Liver (tissue), 8 donors: ENCODE measurements at regions not wholly inside any gene's neighbourhood (a gene's known extent, or its start where the extent isn't known, plus 50 kb on each side); places are given as distances from the start of the nearest gene placed in this dataset.

Experiments
- DNase-seq: peaks from one replicate; pipeline ENCODE4 v3.0.0-alpha.2; 2017; ENCODE audit warnings: low spot score
- H3K27ac ChIP-seq, 2 donors: one replicate each; pipeline ENCODE4 v1.7.0; 2013; ENCODE audit warnings: inconsistent platforms in 2 of 2, low read length in 2 of 2, control low read depth in 1 of 2, low read depth in 1 of 2, mild to moderate bottlenecking in 1 of 2
- H3K27me3 ChIP-seq, 4 donors: one replicate each; pipeline versions ENCODE4 v1.6.1 to v1.7.0; 2013; ENCODE audit warnings: low read length in 3 of 4, inconsistent platforms in 1 of 4, mild to moderate bottlenecking in 1 of 4, moderate library complexity in 1 of 4; ENCODE audit not compliant: control insufficient read depth in 4 of 4, insufficient read depth in 4 of 4
- H3K36me3 ChIP-seq, 4 donors: one replicate each; pipeline versions ENCODE4 v1.6.1 to v1.7.0; 2013; ENCODE audit warnings: low read length in 3 of 4, mild to moderate bottlenecking in 3 of 4, low read depth in 1 of 4, moderate library complexity in 1 of 4; ENCODE audit not compliant: control insufficient read depth in 4 of 4, insufficient read depth in 3 of 4
- H3K4me1 ChIP-seq, 4 donors: one replicate each; pipeline versions ENCODE4 v1.6.1 to v1.7.0; 2013; ENCODE audit warnings: low read length in 3 of 4, mild to moderate bottlenecking in 3 of 4, moderate library complexity in 1 of 4; ENCODE audit not compliant: control insufficient read depth in 4 of 4, insufficient read depth in 4 of 4
- H3K4me3 ChIP-seq, 3 donors: one replicate each; pipeline versions ENCODE4 v1.6.1 to v1.7.0; 2013; ENCODE audit warnings: low read length in 3 of 3, control low read depth in 1 of 3, low read depth in 1 of 3, mild to moderate bottlenecking in 1 of 3
- H3K9ac ChIP-seq, 2 donors: one replicate each; pipeline ENCODE4 v1.7.0; 2013; ENCODE audit warnings: low read length in 2 of 2, mild to moderate bottlenecking in 2 of 2, moderate library complexity in 2 of 2, control low read depth in 1 of 2, low read depth in 1 of 2
- H3K9me3 ChIP-seq, 4 donors: one replicate each; pipeline versions ENCODE4 v1.6.1 to v1.7.0; 2013; ENCODE audit warnings: low read length in 3 of 4; ENCODE audit not compliant: control insufficient read depth in 4 of 4
- EGR1 ChIP-seq, 2 donors: IDR thresholded peaks; 2 replicates each; pipeline ENCODE4 v1.6.1; 2016 to 2018; ENCODE audit warnings: antibody characterized with exemption in 2 of 2, low read depth in 2 of 2
- FOXA1 ChIP-seq: IDR thresholded peaks from 2 replicates; pipeline ENCODE4 v1.6.1; 2016; ENCODE audit warnings: antibody characterized with exemption
- FOXA2 ChIP-seq: IDR thresholded peaks from 2 replicates; pipeline ENCODE4 v1.6.1; 2016; ENCODE audit warnings: antibody characterized with exemption
- GABPA ChIP-seq, 2 donors: IDR thresholded peaks in 1 of 2; conservative IDR thresholded peaks in 1 of 2; 2 replicates each; pipeline ENCODE4 v1.6.1; 2016; ENCODE audit warnings: antibody characterized with exemption in 2 of 2, mild to moderate bottlenecking in 1 of 2, moderate library complexity in 1 of 2
- HNF4A ChIP-seq, 2 donors: conservative IDR thresholded peaks; 2 replicates each; pipeline ENCODE4 v1.6.1; 2016; ENCODE audit warnings: antibody characterized with exemption in 2 of 2, mild to moderate bottlenecking in 2 of 2
- HNF4G ChIP-seq: IDR thresholded peaks from 2 replicates; pipeline ENCODE4 v1.6.1; 2016; ENCODE audit warnings: antibody characterized with exemption
- JUND ChIP-seq, 2 donors: IDR thresholded peaks; 2 replicates each; pipeline ENCODE4 v1.6.1; 2016; ENCODE audit warnings: antibody characterized with exemption in 2 of 2
- NR2F2 ChIP-seq: IDR thresholded peaks from 2 replicates; pipeline ENCODE4 v1.6.1; 2016; ENCODE audit warnings: antibody characterized with exemption
- RAD21 ChIP-seq, 2 donors: IDR thresholded peaks; 2 replicates each; pipeline ENCODE4 v1.6.1; 2016; ENCODE audit warnings: antibody characterized with exemption in 2 of 2, mild to moderate bottlenecking in 2 of 2
- RXRA ChIP-seq, 2 donors: IDR thresholded peaks; 2 replicates each; pipeline ENCODE4 v1.6.1; 2017 to 2018; ENCODE audit warnings: antibody characterized with exemption in 2 of 2, mild to moderate bottlenecking in 1 of 2
- SP1 ChIP-seq: IDR thresholded peaks from 2 replicates; pipeline ENCODE4 v1.6.1; 2018; ENCODE audit warnings: antibody characterized with exemption, mild to moderate bottlenecking
- TAF1 ChIP-seq: conservative IDR thresholded peaks from 2 replicates; pipeline ENCODE4 v1.6.1; 2016; ENCODE audit warnings: antibody characterized with exemption, mild to moderate bottlenecking
- YY1 ChIP-seq: IDR thresholded peaks from 2 replicates; pipeline ENCODE4 v1.6.1; 2016; ENCODE audit warnings: antibody characterized with exemption, mild to moderate bottlenecking
- WGBS: extraction: QIAGEN DNeasy Blood & Tissue Kit; methylation state at CpG from one replicate; pipeline ENCODE4 v1.1.7; 2013; 5-methylcytosine and 5-hydroxymethylcytosine counted together
- TF ChIP-seq, protein P1 (sequence below): IDR thresholded peaks from 2 replicates; pipeline ENCODE4 v1.6.1; 2016; ENCODE audit warnings: antibody characterized with exemption, mild to moderate bottlenecking
- TF ChIP-seq, protein P2 (sequence below): fragments of 150-350 bp; IDR thresholded peaks from 2 replicates; pipeline ENCODE4 v1.5.1; 2017; ENCODE audit warnings: improper control_type of control experiment, low read depth, low read length; ENCODE audit not compliant: missing input control
- TF ChIP-seq, protein P3 (sequence below): IDR thresholded peaks from 2 replicates; pipeline ENCODE4 v1.6.1; 2016; ENCODE audit warnings: antibody characterized with exemption
- TF ChIP-seq, protein P4 (sequence below): IDR thresholded peaks from 2 replicates; pipeline ENCODE4 v1.6.1; 2016; ENCODE audit warnings: antibody characterized with exemption
- donor health status: healthy.
- donor health status: healthy.
- donor health status: healthy.
- donor health status: healthy.
- donor health status: healthy.

DNA sequence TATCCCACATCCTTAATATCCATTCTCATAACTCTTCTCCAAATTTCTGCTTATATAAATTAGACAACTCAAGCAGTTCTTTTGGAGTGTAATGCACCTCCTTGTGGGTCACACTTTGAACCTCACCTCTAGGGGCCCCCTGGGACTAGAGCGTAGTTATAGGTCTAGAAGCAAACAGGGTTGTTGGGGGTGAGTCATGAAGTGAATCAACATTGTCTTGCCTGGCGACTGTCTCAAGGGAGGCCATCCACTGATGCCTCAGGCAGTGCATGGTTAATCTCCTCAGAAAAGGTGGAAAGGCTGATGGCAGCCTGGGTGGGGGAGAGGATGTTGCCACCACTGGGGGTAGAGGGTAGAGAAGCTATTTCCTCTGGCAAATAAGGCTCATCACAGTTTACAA lies 129.1 kb downstream of the TNFRSF21 start:
- H3K36me3 ChIP-seq, result no peaks in the 10 kb centered on the region
- no peak overlapping the region for H3K27ac ChIP-seq
- H3K4me1 ChIP-seq, result no peaks in the 10 kb centered on the region
- TF ChIP-seq YY1 (no peak), FOXA2 (no peak), RAD21 (IDR thresholded peaks at IDR 0.05) (no peak), FOXA1 (no peak), GABPA (IDR thresholded peaks at IDR 0.05 in 1 of 2, conservative IDR thresholded peaks at IDR 0.05 in 1 of 2) (no peak), HNF4G (no peak)
- TF ChIP-seq, protein P1, sequence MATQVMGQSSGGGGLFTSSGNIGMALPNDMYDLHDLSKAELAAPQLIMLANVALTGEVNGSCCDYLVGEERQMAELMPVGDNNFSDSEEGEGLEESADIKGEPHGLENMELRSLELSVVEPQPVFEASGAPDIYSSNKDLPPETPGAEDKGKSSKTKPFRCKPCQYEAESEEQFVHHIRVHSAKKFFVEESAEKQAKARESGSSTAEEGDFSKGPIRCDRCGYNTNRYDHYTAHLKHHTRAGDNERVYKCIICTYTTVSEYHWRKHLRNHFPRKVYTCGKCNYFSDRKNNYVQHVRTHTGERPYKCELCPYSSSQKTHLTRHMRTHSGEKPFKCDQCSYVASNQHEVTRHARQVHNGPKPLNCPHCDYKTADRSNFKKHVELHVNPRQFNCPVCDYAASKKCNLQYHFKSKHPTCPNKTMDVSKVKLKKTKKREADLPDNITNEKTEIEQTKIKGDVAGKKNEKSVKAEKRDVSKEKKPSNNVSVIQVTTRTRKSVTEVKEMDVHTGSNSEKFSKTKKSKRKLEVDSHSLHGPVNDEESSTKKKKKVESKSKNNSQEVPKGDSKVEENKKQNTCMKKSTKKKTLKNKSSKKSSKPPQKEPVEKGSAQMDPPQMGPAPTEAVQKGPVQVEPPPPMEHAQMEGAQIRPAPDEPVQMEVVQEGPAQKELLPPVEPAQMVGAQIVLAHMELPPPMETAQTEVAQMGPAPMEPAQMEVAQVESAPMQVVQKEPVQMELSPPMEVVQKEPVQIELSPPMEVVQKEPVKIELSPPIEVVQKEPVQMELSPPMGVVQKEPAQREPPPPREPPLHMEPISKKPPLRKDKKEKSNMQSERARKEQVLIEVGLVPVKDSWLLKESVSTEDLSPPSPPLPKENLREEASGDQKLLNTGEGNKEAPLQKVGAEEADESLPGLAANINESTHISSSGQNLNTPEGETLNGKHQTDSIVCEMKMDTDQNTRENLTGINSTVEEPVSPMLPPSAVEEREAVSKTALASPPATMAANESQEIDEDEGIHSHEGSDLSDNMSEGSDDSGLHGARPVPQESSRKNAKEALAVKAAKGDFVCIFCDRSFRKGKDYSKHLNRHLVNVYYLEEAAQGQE, result no peak
- DNase-seq, result no peak
- no peak overlapping the region for H3K9ac ChIP-seq
- no peaks in the 10 kb centered on the region for H3K9me3 ChIP-seq
- H3K4me3 ChIP-seq, result no peak overlapping the region
- WGBS, result 86% methylated on average over 2 of the region's 2 CpGs
- no peaks in the 10 kb centered on the region for H3K27me3 ChIP-seq

DNA sequence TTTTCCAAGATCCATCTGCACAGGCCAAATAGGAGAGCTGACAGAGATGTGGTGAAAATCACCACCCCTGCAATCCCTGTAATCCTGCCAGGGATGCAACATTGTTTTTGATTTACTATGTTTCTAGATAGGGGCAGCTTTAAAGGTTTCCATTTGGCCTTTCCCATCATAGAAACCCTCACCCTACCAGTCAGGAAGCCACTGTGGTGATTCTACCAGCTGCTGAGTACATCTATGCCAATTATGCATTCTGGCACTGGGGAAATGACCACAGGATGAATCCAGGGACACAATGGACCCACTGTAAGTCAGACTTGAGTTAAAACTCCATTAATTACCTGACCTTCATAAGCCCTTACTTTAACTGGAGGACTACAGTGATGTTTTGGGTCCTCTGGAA lies 130.4 kb downstream of the TNFRSF21 start:
- no peaks in the 10 kb centered on the region for H3K4me1 ChIP-seq
- no peak for DNase-seq
- no peaks in the 10 kb centered on the region for H3K36me3 ChIP-seq
- H3K9ac ChIP-seq, result no peak overlapping the region
- H3K9me3 ChIP-seq, result no peaks in the 10 kb centered on the region
- no peak for TF ChIP-seq EGR1 (IDR thresholded peaks at IDR 0.05; ENCODE audit: low read depth in 2 of 2)
- no peak for TF ChIP-seq FOXA2
- TF ChIP-seq, protein P2, sequence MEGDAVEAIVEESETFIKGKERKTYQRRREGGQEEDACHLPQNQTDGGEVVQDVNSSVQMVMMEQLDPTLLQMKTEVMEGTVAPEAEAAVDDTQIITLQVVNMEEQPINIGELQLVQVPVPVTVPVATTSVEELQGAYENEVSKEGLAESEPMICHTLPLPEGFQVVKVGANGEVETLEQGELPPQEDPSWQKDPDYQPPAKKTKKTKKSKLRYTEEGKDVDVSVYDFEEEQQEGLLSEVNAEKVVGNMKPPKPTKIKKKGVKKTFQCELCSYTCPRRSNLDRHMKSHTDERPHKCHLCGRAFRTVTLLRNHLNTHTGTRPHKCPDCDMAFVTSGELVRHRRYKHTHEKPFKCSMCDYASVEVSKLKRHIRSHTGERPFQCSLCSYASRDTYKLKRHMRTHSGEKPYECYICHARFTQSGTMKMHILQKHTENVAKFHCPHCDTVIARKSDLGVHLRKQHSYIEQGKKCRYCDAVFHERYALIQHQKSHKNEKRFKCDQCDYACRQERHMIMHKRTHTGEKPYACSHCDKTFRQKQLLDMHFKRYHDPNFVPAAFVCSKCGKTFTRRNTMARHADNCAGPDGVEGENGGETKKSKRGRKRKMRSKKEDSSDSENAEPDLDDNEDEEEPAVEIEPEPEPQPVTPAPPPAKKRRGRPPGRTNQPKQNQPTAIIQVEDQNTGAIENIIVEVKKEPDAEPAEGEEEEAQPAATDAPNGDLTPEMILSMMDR, result no peak
- TF ChIP-seq, protein P1, result no peak
- no peak for TF ChIP-seq TAF1
- TF ChIP-seq, protein P3, sequence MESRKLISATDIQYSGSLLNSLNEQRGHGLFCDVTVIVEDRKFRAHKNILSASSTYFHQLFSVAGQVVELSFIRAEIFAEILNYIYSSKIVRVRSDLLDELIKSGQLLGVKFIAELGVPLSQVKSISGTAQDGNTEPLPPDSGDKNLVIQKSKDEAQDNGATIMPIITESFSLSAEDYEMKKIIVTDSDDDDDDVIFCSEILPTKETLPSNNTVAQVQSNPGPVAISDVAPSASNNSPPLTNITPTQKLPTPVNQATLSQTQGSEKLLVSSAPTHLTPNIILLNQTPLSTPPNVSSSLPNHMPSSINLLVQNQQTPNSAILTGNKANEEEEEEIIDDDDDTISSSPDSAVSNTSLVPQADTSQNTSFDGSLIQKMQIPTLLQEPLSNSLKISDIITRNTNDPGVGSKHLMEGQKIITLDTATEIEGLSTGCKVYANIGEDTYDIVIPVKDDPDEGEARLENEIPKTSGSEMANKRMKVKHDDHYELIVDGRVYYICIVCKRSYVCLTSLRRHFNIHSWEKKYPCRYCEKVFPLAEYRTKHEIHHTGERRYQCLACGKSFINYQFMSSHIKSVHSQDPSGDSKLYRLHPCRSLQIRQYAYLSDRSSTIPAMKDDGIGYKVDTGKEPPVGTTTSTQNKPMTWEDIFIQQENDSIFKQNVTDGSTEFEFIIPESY, result no peak
- TF ChIP-seq GABPA (IDR thresholded peaks at IDR 0.05 in 1 of 2, conservative IDR thresholded peaks at IDR 0.05 in 1 of 2), result no peak
- no peak for TF ChIP-seq HNF4G
- no peak for TF ChIP-seq SP1
- TF ChIP-seq, protein P4, sequence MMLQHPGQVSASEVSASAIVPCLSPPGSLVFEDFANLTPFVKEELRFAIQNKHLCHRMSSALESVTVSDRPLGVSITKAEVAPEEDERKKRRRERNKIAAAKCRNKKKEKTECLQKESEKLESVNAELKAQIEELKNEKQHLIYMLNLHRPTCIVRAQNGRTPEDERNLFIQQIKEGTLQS, result no peak
- TF ChIP-seq JUND (IDR thresholded peaks at IDR 0.05), result no peak
- no peak for TF ChIP-seq NR2F2
- no peak for TF ChIP-seq FOXA1
- no peak for TF ChIP-seq HNF4A (conservative IDR thresholded peaks at IDR 0.05)
- no peak for TF ChIP-seq RXRA (IDR thresholded peaks at IDR 0.05)
- H3K4me3 ChIP-seq, result no peak overlapping the region
- H3K27ac ChIP-seq, result no peak overlapping the region
- H3K27me3 ChIP-seq, result no peaks in the 10 kb centered on the region
